A673 (cell line): ENCODE measurements at regions not wholly inside any gene's neighbourhood (a gene's known extent, or its start where the extent isn't known, plus 50 kb on each side); places are given as distances from the start of the nearest gene placed in this dataset.
A peak's percentile ranks its signal among the peaks of the same experiment; 100 is the strongest.

Experiments used
- CTCF ChIP-seq: fragments of 300-800, 200-600 bp; sonication (generic); conservative IDR thresholded peaks from 2 replicates; pipeline ENCODE4 v1.5.1; 2017; ENCODE audit warnings: low read depth, mild to moderate bottlenecking, antibody characterized with exemption, low read length, moderate library complexity, mixed read lengths
- EZH2 ChIP-seq: fragments of 200-600 bp; sonication (generic); IDR thresholded peaks from 2 replicates; pipeline ENCODE4 v1.6.1; 2017; ENCODE audit warnings: borderline replicate concordance, low read depth, mild to moderate bottlenecking, mixed read lengths, antibody characterized with exemption, low read length; ENCODE audit not compliant: poor library complexity, severe bottlenecking

DNA sequence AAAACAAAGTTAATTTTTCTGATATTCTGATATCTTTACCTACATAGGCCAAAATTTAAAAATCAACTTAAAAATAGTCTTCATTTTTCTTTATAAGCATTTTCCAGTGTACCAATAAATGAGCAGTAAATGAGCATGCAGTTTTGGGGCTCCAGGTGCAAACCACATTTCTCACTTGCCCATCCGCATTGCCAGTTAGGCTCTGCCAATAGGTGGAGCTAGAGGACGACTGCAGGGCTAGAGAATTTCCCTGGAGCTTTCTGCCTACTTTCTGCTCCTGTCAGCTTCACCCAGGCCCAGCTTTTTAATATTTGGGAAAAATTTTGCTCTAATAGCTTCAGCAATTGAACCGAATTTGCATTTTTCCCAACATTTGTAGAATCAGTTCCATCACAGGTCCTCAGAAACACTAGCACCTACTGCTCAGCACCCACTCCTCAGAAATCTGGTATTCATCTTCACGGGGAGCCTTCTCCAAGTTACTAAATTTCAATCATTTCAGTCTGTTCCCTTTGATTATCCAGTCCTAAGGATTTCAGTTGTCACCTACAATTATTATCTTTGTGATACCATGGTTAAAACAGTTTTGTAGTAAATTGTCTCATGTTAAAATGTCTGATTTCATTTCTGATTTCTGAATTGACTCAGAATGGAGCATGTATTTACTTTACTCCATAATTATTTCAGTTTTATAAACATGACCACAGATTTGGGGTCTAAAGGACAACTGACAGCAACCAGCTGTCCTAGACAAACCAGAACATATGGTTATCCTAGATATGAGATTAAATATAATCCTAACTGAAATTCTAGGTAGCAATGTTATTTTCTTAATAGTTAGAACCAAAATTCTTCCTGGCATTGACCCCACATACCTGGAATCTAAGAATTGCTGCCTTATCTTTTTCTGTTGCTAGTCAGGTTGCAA is 104.6 kb upstream of the FAM174A start:
- TF ChIP-seq EZH2, result no peak
- peak; percentile 83 for TF ChIP-seq CTCF
